Iris pigment epithelial cell (primary cell): ENCODE measurements at regions not wholly inside any gene's neighbourhood (a gene's known extent, or its start where the extent isn't known, plus 50 kb on each side); places are given as distances from the start of the nearest gene placed in this dataset.
"Not testable (repeated sequence)": the region's sequence is repeated elsewhere in the genome, so short reads cannot be mapped to it uniquely, and the experiment has no call there.

Source experiments
- DNase-seq: peaks from one replicate; pipeline ENCODE4 v3.0.0-alpha.2; 2011; ENCODE audit warnings: low read depth

DNA sequence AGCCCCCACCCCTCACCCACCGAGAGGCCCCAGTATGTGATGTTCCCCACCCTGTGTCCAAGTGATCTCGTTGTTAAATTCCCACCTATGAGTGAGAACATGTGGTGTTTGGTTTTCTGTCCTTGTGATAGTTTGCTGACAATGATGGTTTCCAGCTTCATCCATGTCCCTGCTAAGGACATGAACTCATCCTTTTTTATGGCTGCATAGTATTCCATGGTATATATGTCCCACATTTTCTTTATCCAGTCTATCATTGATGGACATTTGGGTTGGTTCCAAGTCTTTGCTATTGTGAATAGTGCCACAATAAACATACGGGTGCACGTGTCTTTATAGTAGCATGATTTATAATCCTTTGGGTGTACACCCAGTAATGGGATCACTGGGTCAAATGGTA is 79.2 kb downstream of the PXDC1 start:
- DNase-seq: not testable (repeated sequence)

DNA sequence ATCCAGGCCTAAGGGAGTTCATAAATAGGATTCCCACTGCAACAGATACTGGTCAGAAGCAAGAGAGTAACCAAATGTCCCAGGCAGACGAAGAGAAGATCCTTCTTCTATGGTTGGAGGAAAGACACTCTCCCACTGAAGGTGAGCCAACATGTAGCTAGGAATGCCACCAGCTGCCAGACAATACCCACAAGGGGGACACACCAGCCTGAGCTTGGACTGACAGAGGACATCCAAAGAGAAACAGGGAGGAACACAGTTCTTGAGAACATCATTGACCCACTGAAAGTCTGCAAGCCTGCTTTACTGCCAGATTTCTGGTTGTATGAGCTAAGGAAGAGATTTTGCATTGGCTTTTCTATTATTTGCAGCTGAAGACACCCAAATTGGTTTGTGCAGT is 80.1 kb downstream of the PXDC1 start:
- no peak for DNase-seq

DNA sequence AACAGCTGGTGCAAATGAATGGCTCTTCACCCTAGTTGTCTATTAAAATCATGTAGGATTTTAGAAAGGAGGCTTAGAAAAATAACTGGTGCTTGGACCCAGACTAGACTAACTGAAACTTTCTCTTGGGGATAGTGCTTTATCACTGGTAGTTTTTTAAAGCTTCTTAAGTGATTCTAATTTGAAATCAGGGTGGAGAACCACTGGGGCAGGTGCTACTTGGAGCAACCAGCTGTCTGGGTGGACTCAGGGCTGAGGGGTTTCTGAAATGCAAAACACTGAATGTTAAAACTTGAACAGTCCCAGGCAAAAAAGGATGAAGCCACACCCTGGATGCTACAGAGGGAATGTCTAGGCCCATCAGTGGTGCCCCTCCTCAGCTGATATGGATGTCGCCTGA is 81.2 kb downstream of the PXDC1 start:
- DNase-seq: no peak

DNA sequence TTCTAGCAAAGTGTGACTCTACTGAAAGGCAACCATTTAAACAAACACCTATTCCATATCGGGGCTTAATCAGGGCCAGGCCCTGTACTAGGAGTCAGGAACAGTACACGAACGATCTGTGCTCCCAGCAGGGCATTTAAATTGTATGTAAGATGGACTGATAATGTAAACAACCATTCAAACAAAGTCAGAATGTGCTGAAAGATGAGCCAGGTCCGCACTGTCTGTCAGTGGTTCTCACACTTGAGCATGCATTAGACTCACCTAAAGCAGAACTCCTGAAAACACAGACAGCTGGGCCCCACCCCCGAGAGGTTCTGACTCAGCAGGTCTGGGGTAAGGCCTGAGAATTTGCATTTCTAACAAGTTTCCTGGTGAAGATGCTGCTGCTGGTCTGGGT is 81.6 kb downstream of the PXDC1 start:
- DNase-seq: no peak

GRCh38 chr6:3665608-3666007 is 85.9 kb downstream of the PXDC1 start:
- DNase-seq: no peak

DNA sequence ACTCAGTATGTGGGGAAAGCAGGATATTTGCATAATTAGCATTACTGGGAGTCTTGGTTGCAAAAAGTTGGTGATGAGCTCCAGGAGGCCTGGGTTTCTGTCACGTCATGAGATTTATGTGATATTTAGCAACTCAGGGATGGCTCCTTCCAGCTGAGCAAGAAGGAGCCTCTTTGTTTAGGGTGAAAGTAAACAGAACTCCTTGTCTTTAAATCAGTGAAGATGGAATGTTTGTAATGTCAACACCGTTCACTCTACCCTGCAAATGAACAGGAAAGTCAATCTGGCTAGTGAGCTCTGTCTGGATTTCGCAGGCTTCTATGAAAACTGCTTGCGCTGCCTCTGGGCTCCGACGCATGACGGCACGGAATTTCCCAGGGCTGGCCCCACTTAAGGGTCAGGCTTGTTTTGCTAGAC is 86.9 kb downstream of the PXDC1 start:
- DNase-seq: peak; percentile 62

DNA sequence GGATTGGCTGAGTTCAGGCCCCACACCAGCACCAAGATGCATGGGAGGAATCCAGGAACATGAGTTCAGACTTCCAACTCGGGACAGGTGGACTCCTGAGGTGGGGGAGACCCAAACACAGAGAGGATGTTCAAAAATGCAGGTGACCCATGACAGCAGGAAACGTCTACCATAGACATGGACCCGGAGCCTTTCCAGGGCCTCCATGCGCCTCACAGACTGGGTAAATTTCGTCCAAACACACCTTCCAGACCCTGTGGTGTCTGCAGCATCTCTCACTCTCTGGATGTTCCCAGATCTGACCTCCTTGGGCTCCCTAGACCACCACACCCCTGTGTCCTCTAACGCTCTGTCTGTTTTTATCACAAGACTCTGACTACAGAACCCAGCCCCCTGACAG is 87.7 kb downstream of the PXDC1 start:
- no peak for DNase-seq

DNA sequence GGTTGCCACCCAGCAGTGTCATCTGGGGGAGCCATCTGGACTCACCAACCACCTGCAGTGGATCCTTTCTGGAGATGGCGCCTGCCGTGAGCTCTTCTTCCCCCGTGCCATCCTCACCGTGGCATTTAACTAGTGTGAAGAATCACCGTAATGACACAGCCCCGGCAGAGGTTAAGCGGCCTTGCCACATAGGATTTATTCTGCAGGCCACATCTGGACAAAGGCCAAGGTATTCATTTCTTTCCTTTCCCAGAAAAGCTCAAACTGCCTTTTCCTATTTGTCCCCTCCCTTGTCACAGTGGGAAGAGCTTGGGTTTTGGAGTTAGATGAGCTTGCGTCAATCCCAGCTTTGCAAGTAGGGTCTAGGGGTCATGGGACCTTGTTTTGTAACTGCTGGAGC is 88.4 kb downstream of the PXDC1 start:
- DNase-seq: no peak

DNA sequence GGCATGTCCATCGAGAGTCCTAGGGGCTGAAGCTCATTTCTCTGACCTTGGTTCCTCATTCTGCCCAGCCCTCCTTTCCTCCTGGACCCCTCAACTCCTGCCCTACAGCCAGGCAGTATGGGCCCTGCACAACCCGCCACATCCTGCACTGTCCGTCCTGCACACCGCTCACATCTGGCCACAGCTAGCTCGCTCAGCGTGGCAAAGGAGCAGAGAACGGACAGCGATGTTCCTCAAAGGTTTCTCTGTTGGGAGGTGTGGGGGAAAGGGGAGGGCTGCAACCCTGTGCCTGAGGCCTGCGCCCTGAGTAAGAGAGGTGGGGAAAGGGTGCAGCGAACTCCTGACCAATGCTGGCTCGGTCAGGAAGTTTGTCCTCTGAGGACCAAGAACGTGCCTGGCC is 90.1 kb downstream of the PXDC1 start:
- DNase-seq: no peak

GRCh38 chr6:3660473-3660872 is 91.0 kb downstream of the PXDC1 start:
- DNase-seq: no peak

- no peak for DNase-seq
These were observed 91.8 kb downstream of the PXDC1 start for GRCh38 chr6:3659748-3660147.

DNA sequence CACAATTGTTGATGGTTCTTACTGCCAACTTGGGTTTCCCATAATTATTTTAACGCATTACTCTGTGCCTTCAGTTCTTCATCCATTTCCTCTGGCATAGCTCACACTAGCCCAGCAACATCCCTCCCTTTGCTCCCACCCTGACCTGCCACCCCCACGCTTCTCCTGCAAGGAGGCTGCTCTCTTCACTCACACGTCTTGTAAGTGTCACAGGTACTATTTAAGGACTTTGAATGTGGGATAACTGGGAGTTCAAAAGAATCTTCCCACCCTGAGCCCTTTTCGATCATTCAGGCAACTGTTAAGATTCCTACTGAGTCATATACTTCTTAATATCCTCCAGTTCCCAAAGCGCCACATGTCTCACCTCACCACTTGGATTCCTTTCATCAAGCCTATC is 95.4 kb downstream of the PXDC1 start:
- no peak for DNase-seq

DNA sequence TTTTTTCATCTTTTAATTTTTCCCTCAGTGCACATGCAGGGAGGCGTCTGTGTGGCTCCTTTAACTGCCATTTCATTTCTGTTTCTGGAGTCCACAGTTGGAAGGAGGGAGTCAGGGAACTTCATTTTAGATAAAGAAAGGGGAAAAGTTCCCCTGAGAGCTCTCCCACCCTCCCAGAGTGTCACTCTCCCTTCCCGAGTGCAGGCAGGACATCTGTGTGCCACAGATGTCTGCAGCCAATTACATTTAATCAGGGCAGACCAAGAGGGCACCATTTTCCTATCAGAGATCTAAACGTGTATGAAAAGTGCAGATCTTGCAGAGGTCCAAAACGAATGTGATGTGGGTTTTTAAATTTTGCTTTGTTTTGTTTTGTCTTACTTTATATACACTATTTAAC is 96.6 kb downstream of the PXDC1 start:
- no peak for DNase-seq

DNA sequence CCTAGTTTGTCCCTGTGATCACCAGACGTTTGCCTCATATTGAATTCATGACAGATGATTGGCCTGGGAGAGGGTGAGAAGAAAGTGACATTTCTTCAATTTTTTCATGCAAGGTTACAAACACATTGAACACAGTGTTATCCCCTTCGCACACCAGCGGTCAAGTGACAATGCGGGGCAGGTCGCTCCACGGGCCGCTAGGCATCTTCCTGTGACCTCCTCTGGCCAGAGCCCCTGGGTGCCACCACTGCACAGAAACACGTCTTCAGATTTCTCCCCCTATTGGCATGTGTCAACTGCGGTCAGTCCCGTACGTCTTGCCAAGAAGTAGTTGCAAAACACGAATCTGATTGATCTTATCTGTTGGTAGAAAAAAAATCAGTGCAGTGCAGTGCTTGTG is 97.1 kb downstream of the PXDC1 start:
- DNase-seq: no peak

- no peak for DNase-seq
These were observed 97.9 kb downstream of the PXDC1 start for GRCh38 chr6:3653528-3654070.

DNA sequence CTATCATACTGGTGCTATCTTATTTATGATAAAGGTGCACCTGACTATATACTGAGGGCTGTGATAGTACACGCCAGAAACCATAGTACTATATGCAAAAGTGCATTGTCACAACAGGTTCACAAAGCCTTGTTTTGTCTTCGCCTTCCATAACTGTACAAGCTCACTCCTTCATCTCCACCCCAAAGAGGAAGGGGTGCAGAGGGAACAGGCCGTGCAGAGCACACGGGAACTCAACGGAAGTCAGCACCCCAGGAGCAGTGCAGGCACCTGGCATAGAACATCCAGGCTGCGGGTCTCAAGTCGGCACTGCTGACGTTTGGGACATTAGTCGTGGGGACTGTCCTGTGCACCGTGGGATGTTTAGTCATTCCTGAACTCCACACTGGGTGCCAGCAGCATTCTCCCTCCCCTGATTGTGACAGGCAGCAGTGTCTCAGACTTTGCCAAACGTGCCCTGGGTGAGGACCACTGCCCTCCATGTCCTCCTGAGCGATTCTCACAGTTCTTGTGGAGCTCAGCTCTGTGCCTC is 99.7 kb downstream of the PXDC1 start:
- no peak for DNase-seq

DNA sequence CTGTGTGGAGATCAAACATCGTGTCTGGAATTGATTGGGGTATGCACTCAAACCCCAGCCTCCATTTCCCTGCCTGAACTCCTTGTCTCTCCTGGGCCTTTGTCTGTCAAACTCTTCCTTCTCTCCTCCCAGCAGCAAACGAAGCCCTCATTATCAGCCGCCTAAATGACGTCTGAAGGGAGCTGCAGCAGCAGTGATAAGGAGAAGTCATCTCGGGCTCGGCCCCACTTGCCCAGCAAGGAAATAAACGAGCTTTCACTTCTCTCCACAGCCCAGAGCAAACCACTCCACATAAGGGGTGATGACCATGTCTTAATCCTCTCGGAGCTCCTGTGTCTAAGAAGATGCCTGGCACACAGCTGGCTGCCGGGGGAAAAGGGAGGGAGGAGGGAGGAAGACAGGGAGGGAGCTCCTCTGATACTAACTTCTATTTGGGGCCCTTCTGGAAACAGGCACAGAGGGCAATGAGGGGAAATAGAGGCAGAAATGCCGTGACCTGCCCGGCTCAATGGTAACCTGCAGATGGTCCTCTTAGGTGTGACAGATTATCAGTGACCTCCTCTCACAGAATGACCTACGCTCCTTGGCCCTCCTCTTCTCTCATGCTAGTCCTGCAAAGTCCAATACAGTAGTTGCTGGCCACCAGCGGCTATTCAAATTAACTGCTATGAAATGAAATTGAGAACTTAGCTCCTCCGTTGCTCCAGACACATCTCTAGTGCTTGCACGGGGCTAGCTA is 100.4 kb downstream of the PXDC1 start:
- no peak for DNase-seq

DNA sequence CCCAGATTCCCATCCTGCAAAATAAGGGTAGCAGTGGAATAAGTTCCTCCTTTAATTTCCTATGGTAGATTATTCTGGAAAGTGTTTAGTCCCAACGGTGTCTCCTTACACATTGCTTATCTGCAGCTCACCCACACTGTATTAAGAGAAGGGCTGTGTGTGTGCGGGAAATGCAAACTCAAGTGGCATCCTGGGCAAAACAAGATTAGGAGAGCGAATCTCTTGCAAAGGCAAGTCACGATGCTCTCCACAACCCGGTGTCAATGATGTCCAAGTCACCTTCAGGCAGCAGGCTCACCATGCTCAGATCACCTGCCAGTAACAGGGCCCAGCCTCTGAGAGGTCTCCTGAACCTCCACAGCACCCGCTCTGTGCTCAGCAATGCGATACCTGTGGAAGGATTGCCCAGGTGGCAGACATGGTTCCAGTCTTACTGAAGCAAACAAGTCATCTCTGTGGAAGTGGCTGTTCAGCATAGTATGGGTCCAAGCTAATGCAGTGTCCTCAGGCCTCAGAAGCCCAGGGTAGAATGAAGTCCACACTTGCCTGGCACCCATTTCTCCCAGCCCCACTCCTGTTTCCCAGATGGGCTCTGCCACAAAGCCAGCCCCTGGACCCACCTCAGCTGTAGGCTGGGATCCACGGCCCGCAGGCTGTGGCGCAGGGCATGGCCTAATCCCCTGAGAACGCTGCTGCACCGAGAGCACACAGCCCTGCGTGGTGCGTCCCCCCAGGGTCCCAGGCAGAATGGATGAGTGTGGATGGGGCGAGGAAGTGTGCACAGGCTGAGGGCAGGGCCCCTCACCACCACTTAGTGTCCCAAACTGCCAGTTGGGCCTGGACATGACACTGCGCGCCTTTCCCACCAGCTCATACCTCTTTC is 101.2 kb downstream of the PXDC1 start:
- DNase-seq: no peak

DNA sequence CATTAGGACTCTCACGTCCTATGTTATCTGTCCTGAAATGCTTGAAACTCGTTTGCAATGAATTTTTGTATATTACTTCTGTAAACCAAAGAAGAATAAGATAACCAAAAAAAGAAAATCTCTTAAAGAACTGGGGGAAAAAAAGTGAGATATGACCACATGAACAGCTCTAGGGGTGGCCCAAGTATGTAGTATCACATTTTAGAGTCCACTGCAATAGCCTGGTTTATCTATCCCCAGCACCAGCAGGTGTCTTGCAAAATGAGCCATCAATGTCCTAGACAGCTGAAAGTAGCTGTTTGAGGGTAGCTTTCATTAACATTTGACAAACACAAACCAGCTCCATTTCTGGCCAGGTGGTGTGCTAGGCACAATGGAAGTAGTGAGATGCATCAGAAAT is 102.8 kb downstream of the PXDC1 start:
- DNase-seq: no peak

GRCh38 chr6:3646616-3647362 is 104.7 kb downstream of the PXDC1 start:
- no peak for DNase-seq

DNA sequence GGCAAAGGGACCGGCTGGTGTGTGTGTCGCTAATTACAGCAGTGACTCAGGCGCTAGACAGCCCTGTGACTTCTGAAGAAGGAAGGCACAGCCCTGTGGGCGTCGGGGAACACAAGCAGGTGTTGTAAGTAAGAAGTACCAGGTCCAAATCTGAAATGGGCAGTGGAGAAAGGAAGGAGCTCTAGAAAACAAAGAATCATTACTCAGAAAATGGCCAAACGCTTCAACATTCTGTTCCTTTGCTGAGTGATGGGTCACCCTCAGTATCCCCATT is 106.8 kb downstream of the PXDC1 start:
- no peak for DNase-seq

GRCh38 chr6:3643921-3644738 is 107.4 kb downstream of the PXDC1 start:
- no peak for DNase-seq
